Duodenal mucosa (tissue), 2 donors: ENCODE measurements at regions not wholly inside any gene's neighbourhood (a gene's known extent, or its start where the extent isn't known, plus 50 kb on each side); places are given as distances from the start of the nearest gene placed in this dataset.

ENCODE experiments used
- H3K27ac ChIP-seq: one replicate; pipeline ENCODE4 v1.7.0; 2013; ENCODE audit warnings: low read depth, low read length
- H3K27me3 ChIP-seq, 2 donors: one replicate each; pipeline ENCODE4 v1.7.0; 2013; ENCODE audit warnings: low read length in 2 of 2, control low read depth in 1 of 2; ENCODE audit not compliant: insufficient read depth in 2 of 2, control insufficient read depth in 1 of 2
- H3K36me3 ChIP-seq, 2 donors: one replicate each; pipeline ENCODE4 v1.7.0; 2013; ENCODE audit warnings: low read length in 2 of 2, control low read depth in 1 of 2; ENCODE audit not compliant: insufficient read depth in 2 of 2, control insufficient read depth in 1 of 2
- H3K4me1 ChIP-seq, 2 donors: one replicate each; pipeline ENCODE4 v1.7.0; 2013; ENCODE audit warnings: low read length in 2 of 2, control low read depth in 1 of 2; ENCODE audit not compliant: insufficient read depth in 2 of 2, control insufficient read depth in 1 of 2
- H3K4me3 ChIP-seq, 2 donors: one replicate each; pipeline ENCODE4 v1.7.0; 2013; ENCODE audit warnings: low read length in 2 of 2, low read depth in 1 of 2
- H3K9ac ChIP-seq, 2 donors: one replicate each; pipeline ENCODE4 v1.7.0; 2013; ENCODE audit warnings: low read length in 2 of 2, low read depth in 1 of 2
- H3K9me3 ChIP-seq, 2 donors: one replicate each; pipeline ENCODE4 v1.7.0; 2013; ENCODE audit warnings: low read length in 2 of 2, control low read depth in 1 of 2; ENCODE audit not compliant: control insufficient read depth in 1 of 2

- Histone ChIP-seq H3K4me1 (no peaks in the 10 kb centered on the region), H3K4me3 (no peak overlapping the region), H3K27ac (no peak overlapping the region), H3K9me3 (no peaks in the 10 kb centered on the region), H3K36me3 (no peaks in the 10 kb centered on the region), H3K27me3 (no peaks in the 10 kb centered on the region), H3K9ac (no peak overlapping the region)
These were observed 439.2 kb downstream of the SETBP1 start for GRCh38 chr18:45119876-45120275.

- Histone ChIP-seq H3K4me3 (no peak overlapping the region), H3K9ac (no peak overlapping the region), H3K27ac (no peak overlapping the region), H3K36me3 (no peaks in the 10 kb centered on the region), H3K9me3 (no peaks in the 10 kb centered on the region), H3K4me1 (no peaks in the 10 kb centered on the region), H3K27me3 (no peaks in the 10 kb centered on the region)
These were observed 440.5 kb downstream of the SETBP1 start for GRCh38 chr18:45121146-45121545.

GRCh38 chr18:45122506-45122905, 441.8 kb downstream of the SETBP1 start:
- no peaks in the 10 kb centered on the region for H3K27me3 ChIP-seq
- H3K9me3 ChIP-seq: no peaks in the 10 kb centered on the region
- H3K4me3 ChIP-seq: no peak overlapping the region
- H3K27ac ChIP-seq: no peak overlapping the region
- H3K9ac ChIP-seq: no peak overlapping the region
- H3K36me3 ChIP-seq: no peaks in the 10 kb centered on the region
- H3K4me1 ChIP-seq: no peaks in the 10 kb centered on the region

GRCh38 chr18:45127405-45127804, 446.7 kb downstream of the SETBP1 start:
- Histone ChIP-seq H3K36me3 (no peaks in the 10 kb centered on the region), H3K4me1 (no peaks in the 10 kb centered on the region), H3K27ac (no peak overlapping the region), H3K9ac (no peak overlapping the region), H3K9me3 (no peaks in the 10 kb centered on the region), H3K4me3 (no peak overlapping the region), H3K27me3 (no peaks in the 10 kb centered on the region)

GRCh38 chr18:45133276-45133675, 452.6 kb downstream of the SETBP1 start:
- no peak overlapping the region for H3K4me3 ChIP-seq
- H3K36me3 ChIP-seq: no peaks in the 10 kb centered on the region
- H3K9me3 ChIP-seq: no peaks in the 10 kb centered on the region
- peaks cover 0 to 5% of the 10 kb centered on the region in 2 donors for H3K27me3 ChIP-seq
- H3K9ac ChIP-seq: no peak overlapping the region
- no peak overlapping the region for H3K27ac ChIP-seq
- H3K4me1 ChIP-seq: no peaks in the 10 kb centered on the region

GRCh38 chr18:45136381-45137086, 455.8 kb downstream of the SETBP1 start:
- Histone ChIP-seq H3K4me3 (no peak overlapping the region), H3K36me3 (no peaks in the 10 kb centered on the region), H3K9ac (no peak overlapping the region), H3K4me1 (no peaks in the 10 kb centered on the region), H3K27ac (no peak overlapping the region), H3K9me3 (no peaks in the 10 kb centered on the region), H3K27me3 (peaks cover 0 to 5% of the 10 kb centered on the region in 2 donors)

- Histone ChIP-seq H3K27ac (no peak overlapping the region), H3K36me3 (no peaks in the 10 kb centered on the region), H3K27me3 (peaks cover 0 to 5% of the 10 kb centered on the region in 2 donors), H3K9me3 (no peaks in the 10 kb centered on the region), H3K4me3 (no peak overlapping the region), H3K9ac (no peak overlapping the region), H3K4me1 (no peaks in the 10 kb centered on the region)
These were observed 456.4 kb downstream of the SETBP1 start for GRCh38 chr18:45137087-45137419.

GRCh38 chr18:45139478-45139877, 458.8 kb downstream of the SETBP1 start:
- H3K36me3 ChIP-seq: no peaks in the 10 kb centered on the region
- no peak overlapping the region for H3K27ac ChIP-seq
- H3K4me1 ChIP-seq: no peaks in the 10 kb centered on the region
- peaks cover 0 to 5% of the 10 kb centered on the region in 2 donors for H3K27me3 ChIP-seq
- no peaks in the 10 kb centered on the region for H3K9me3 ChIP-seq
- no peak overlapping the region for H3K4me3 ChIP-seq
- H3K9ac ChIP-seq: no peak overlapping the region

- H3K4me3 ChIP-seq: no peak overlapping the region
- no peaks in the 10 kb centered on the region for H3K36me3 ChIP-seq
- no peak overlapping the region for H3K27ac ChIP-seq
- no peaks in the 10 kb centered on the region for H3K4me1 ChIP-seq
- no peaks in the 10 kb centered on the region for H3K9me3 ChIP-seq
- no peak overlapping the region for H3K9ac ChIP-seq
- no peaks in the 10 kb centered on the region for H3K27me3 ChIP-seq
These were observed 462.2 kb downstream of the SETBP1 start for GRCh38 chr18:45142868-45143267.

GRCh38 chr18:45149712-45150111, 465.6 kb upstream of the SLC14A2 start:
- Histone ChIP-seq H3K4me3 (no peak overlapping the region), H3K36me3 (no peaks in the 10 kb centered on the region), H3K27ac (no peak overlapping the region), H3K9me3 (no peaks in the 10 kb centered on the region), H3K27me3 (no peaks in the 10 kb centered on the region), H3K9ac (no peak overlapping the region), H3K4me1 (no peaks in the 10 kb centered on the region)

GRCh38 chr18:45151645-45152044, 463.6 kb upstream of the SLC14A2 start:
- Histone ChIP-seq H3K27me3 (no peaks in the 10 kb centered on the region), H3K36me3 (no peaks in the 10 kb centered on the region), H3K27ac (no peak overlapping the region), H3K4me3 (no peak overlapping the region), H3K9me3 (no peaks in the 10 kb centered on the region), H3K9ac (no peak overlapping the region), H3K4me1 (no peaks in the 10 kb centered on the region)
